ENCODE measurements at regions not wholly inside any gene's neighbourhood (a gene's known extent, or its start where the extent isn't known, plus 50 kb on each side); places are given as distances from the start of the nearest gene placed in this dataset.

GRCh38 chr1:218079347-218079746, 205.7 kb upstream of the RRP15 start:
- no peak for TF ChIP-seq POLR2A (IDR thresholded peaks at IDR 0.05)
- TF ChIP-seq CTCF (IDR thresholded peaks at IDR 0.05), result no peak

Data from body of pancreas (tissue), 4 donors.